Activated naive CD4-positive, alpha-beta T cell treated with anti-CD3 and anti-CD28 coated beads, Interleukin-2, amount 50 U/mL, for 16 hours (primary cell): ENCODE measurements at regions not wholly inside any gene's neighbourhood (a gene's known extent, or its start where the extent isn't known, plus 50 kb on each side); places are given as distances from the start of the nearest gene placed in this dataset.
A peak's percentile ranks its signal among the peaks of the same experiment; 100 is the strongest.

Experiments
- DNase-seq: peaks from one replicate; pipeline ENCODE4 v3.0.0-alpha.2; 2020

GRCh38 chr6:14187406-14187805 is 69.8 kb downstream of the CD83 start:
- DNase-seq, result no peak

GRCh38 chr6:14189074-14189473 is 71.5 kb downstream of the CD83 start:
- DNase-seq, result no peak

- no peak for DNase-seq
Measured at GRCh38 chr6:14190191-14190928, 72.8 kb downstream of the CD83 start.

GRCh38 chr6:14190929-14191224 is 73.3 kb downstream of the CD83 start:
- no peak for DNase-seq

GRCh38 chr6:14191761-14192160 is 74.2 kb downstream of the CD83 start:
- DNase-seq, result no peak

- no peak for DNase-seq
Measured at GRCh38 chr6:14192216-14192788, 74.7 kb downstream of the CD83 start.

- DNase-seq, result no peak
Measured at GRCh38 chr6:14193524-14193923, 76.0 kb downstream of the CD83 start.

- DNase-seq, result no peak
Measured at GRCh38 chr6:14194483-14194882, 76.9 kb downstream of the CD83 start.

- no peak for DNase-seq
Measured at GRCh38 chr6:14194976-14195375, 77.4 kb downstream of the CD83 start.

- DNase-seq, result no peak
Measured at GRCh38 chr6:14196026-14196425, 78.5 kb downstream of the CD83 start.

GRCh38 chr6:14197118-14197517 is 79.5 kb downstream of the CD83 start:
- DNase-seq, result no peak

- no peak for DNase-seq
Measured at GRCh38 chr6:14200047-14200446, 82.5 kb downstream of the CD83 start.

GRCh38 chr6:14202947-14203346 is 85.4 kb downstream of the CD83 start:
- DNase-seq, result no peak

- no peak for DNase-seq
Measured at GRCh38 chr6:14206391-14206790, 88.8 kb downstream of the CD83 start.

GRCh38 chr6:14207448-14207847 is 89.9 kb downstream of the CD83 start:
- no peak for DNase-seq

- no peak for DNase-seq
Measured at GRCh38 chr6:14209000-14209399, 91.4 kb downstream of the CD83 start.

GRCh38 chr6:14210077-14210476 is 92.5 kb downstream of the CD83 start:
- no peak for DNase-seq

- peak; percentile 89 for DNase-seq
Measured at GRCh38 chr6:14210663-14211561, 93.3 kb downstream of the CD83 start.

- no peak for DNase-seq
Measured at GRCh38 chr6:14211562-14211942, 94.0 kb downstream of the CD83 start.

- no peak for DNase-seq
Measured at GRCh38 chr6:14212020-14212419, 94.4 kb downstream of the CD83 start.

- no peak for DNase-seq
Measured at GRCh38 chr6:14212632-14213031, 95.1 kb downstream of the CD83 start.

GRCh38 chr6:14216946-14217684 is 99.5 kb downstream of the CD83 start:
- no peak for DNase-seq
